Hypothalamus (tissue), 51 donors: ENCODE measurements at regions not wholly inside any gene's neighbourhood (a gene's known extent, or its start where the extent isn't known, plus 50 kb on each side); places are given as distances from the start of the nearest gene placed in this dataset.
"Not testable (repeated sequence)": the region's sequence is repeated elsewhere in the genome, so short reads cannot be mapped to it uniquely, and the experiment has no call there.

Source experiments
- DNase-seq, 51 donors: peaks; one replicate each; lab custom pipeline; 2025; lab: John Stamatoyannopoulos, UW

- no peak for DNase-seq
Measured at GRCh38 chr7:55299273-55299967, 65.7 kb upstream of the LANCL2 start.

- no peak for DNase-seq
Measured at GRCh38 chr7:55303220-55303619, 61.9 kb upstream of the LANCL2 start.

GRCh38 chr7:55304018-55304762, 60.9 kb upstream of the LANCL2 start:
- DNase-seq = no peak

GRCh38 chr7:55305135-55305534, 60.0 kb upstream of the LANCL2 start:
- DNase-seq = no peak

GRCh38 chr7:55306331-55306730, 58.8 kb upstream of the LANCL2 start:
- peak in 1 of 51 donors; percentile 24 for DNase-seq

GRCh38 chr7:55307123-55307916, 57.8 kb upstream of the LANCL2 start:
- no peak for DNase-seq

GRCh38 chr7:55308186-55308929, 56.8 kb upstream of the LANCL2 start:
- DNase-seq = no peak

GRCh38 chr7:55309040-55309991, 55.8 kb upstream of the LANCL2 start:
- DNase-seq = no peak

- no peak for DNase-seq
Measured at GRCh38 chr7:55310287-55311025, 54.7 kb upstream of the LANCL2 start.

- not testable (repeated sequence) for DNase-seq
Measured at GRCh38 chr7:55311892-55312291, 53.2 kb upstream of the LANCL2 start.

GRCh38 chr7:55313671-55314070, 51.5 kb upstream of the LANCL2 start:
- DNase-seq = not testable (repeated sequence)

GRCh38 chr7:55314967-55315366, 50.2 kb upstream of the LANCL2 start:
- DNase-seq = no peak
